ENCODE measurements at regions not wholly inside any gene's neighbourhood (a gene's known extent, or its start where the extent isn't known, plus 50 kb on each side); places are given as distances from the start of the nearest gene placed in this dataset.
A peak's percentile ranks its signal among the peaks of the same experiment; 100 is the strongest.

- dilution Hi-C loops (cut with MboI; ENCODE audit: extremely low pct_ligation_motif_present, low sequenced_read_pairs), result no loop called here
- H2AFZ ChIP-seq (ENCODE audit: control insufficient read depth, low read length), result no peak overlapping the region
- no peaks in the 10 kb centered on the region for H3K79me2 ChIP-seq (ENCODE audit: control insufficient read depth, insufficient read depth, low read length)
- no peaks in the 10 kb centered on the region for H3K36me3 ChIP-seq (ENCODE audit: control insufficient read depth in 2 of 2, extremely low read depth in 1 of 2, insufficient read depth in 2 of 2, low read length in 2 of 2)
- FAIRE-seq (no peak), DNase-seq (ENCODE audit: low read depth, low spot score) (no peak)
- no peaks in the 10 kb centered on the region for H3K9me3 ChIP-seq (ENCODE audit: control insufficient read depth, low read depth, low read length)
- H3K4me3 ChIP-seq (ENCODE audit: control insufficient read depth in 2 of 3, extremely low read depth in 1 of 3, insufficient read depth in 2 of 3, low read depth in 1 of 3, low read length in 3 of 3), result no peak overlapping the region
- no peaks in the 10 kb centered on the region for H4K20me1 ChIP-seq (ENCODE audit: control insufficient read depth, extremely low read depth, insufficient read depth, low read length)
- no peaks in the 10 kb centered on the region for H3K9me1 ChIP-seq (ENCODE audit: control insufficient read depth, extremely low read depth, insufficient read depth, low read length)
- H3K4me2 ChIP-seq (ENCODE audit: control insufficient read depth, extremely low read depth, insufficient read depth, low read depth, low read length), result no peak overlapping the region
- no peak overlapping the region for H3K9ac ChIP-seq (ENCODE audit: control insufficient read depth, extremely low read depth, insufficient read depth, low read length)
- no peaks in the 10 kb centered on the region for H3K4me1 ChIP-seq (ENCODE audit: control insufficient read depth, extremely low read depth, insufficient read depth, low read length)
- H3K27me3 ChIP-seq (ENCODE audit: control insufficient read depth, extremely low read depth, insufficient read depth, low read length), result no peaks in the 10 kb centered on the region
- no peak overlapping the region for H3K27ac ChIP-seq (ENCODE audit: control insufficient read depth, insufficient read depth, low read length)
- TF ChIP-seq, protein P1, sequence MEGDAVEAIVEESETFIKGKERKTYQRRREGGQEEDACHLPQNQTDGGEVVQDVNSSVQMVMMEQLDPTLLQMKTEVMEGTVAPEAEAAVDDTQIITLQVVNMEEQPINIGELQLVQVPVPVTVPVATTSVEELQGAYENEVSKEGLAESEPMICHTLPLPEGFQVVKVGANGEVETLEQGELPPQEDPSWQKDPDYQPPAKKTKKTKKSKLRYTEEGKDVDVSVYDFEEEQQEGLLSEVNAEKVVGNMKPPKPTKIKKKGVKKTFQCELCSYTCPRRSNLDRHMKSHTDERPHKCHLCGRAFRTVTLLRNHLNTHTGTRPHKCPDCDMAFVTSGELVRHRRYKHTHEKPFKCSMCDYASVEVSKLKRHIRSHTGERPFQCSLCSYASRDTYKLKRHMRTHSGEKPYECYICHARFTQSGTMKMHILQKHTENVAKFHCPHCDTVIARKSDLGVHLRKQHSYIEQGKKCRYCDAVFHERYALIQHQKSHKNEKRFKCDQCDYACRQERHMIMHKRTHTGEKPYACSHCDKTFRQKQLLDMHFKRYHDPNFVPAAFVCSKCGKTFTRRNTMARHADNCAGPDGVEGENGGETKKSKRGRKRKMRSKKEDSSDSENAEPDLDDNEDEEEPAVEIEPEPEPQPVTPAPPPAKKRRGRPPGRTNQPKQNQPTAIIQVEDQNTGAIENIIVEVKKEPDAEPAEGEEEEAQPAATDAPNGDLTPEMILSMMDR (optimal IDR thresholded peaks at IDR 0.05 in 1 of 3, IDR thresholded peaks at IDR 0.05 in 1 of 3, conservative IDR thresholded peaks at IDR 0.05 in 1 of 3; ENCODE audit: extremely low read depth in 1 of 3, insufficient read depth in 2 of 3, low read length in 3 of 3), result no peak
- no peak for TF ChIP-seq EZH2 (IDR thresholded peaks at IDR 0.05; ENCODE audit: low read length)
Observed at GRCh38 chr18:30034818-30035217, 1007.7 kb downstream of the DSC3 start.

- Histone ChIP-seq H3K4me2 (ENCODE audit: control insufficient read depth, extremely low read depth, insufficient read depth, low read depth, low read length) (no peak overlapping the region), H2AFZ (ENCODE audit: control insufficient read depth, low read length) (no peak overlapping the region), H3K4me3 (ENCODE audit: control insufficient read depth in 2 of 3, extremely low read depth in 1 of 3, insufficient read depth in 2 of 3, low read depth in 1 of 3, low read length in 3 of 3) (no peak overlapping the region), H3K9me3 (ENCODE audit: control insufficient read depth, low read depth, low read length) (no peaks in the 10 kb centered on the region), H4K20me1 (ENCODE audit: control insufficient read depth, extremely low read depth, insufficient read depth, low read length) (no peaks in the 10 kb centered on the region), H3K9ac (ENCODE audit: control insufficient read depth, extremely low read depth, insufficient read depth, low read length) (no peak overlapping the region), H3K27ac (ENCODE audit: control insufficient read depth, insufficient read depth, low read length) (no peak overlapping the region), H3K79me2 (ENCODE audit: control insufficient read depth, insufficient read depth, low read length) (no peaks in the 10 kb centered on the region), H3K27me3 (ENCODE audit: control insufficient read depth, extremely low read depth, insufficient read depth, low read length) (no peaks in the 10 kb centered on the region), H3K36me3 (ENCODE audit: control insufficient read depth in 2 of 2, extremely low read depth in 1 of 2, insufficient read depth in 2 of 2, low read length in 2 of 2) (no peaks in the 10 kb centered on the region), H3K9me1 (ENCODE audit: control insufficient read depth, extremely low read depth, insufficient read depth, low read length) (no peaks in the 10 kb centered on the region), H3K4me1 (ENCODE audit: control insufficient read depth, extremely low read depth, insufficient read depth, low read length) (peaks cover 6% of the 10 kb centered on the region)
- dilution Hi-C loops (cut with MboI; ENCODE audit: extremely low pct_ligation_motif_present, low sequenced_read_pairs), result no loop called here
- DNase-seq (ENCODE audit: low read depth, low spot score), result no peak
- TF ChIP-seq, protein P1 (optimal IDR thresholded peaks at IDR 0.05 in 1 of 3, IDR thresholded peaks at IDR 0.05 in 1 of 3, conservative IDR thresholded peaks at IDR 0.05 in 1 of 3; ENCODE audit: extremely low read depth in 1 of 3, insufficient read depth in 2 of 3, low read length in 3 of 3), result no peak
- TF ChIP-seq EZH2 (IDR thresholded peaks at IDR 0.05; ENCODE audit: low read length), result no peak
- FAIRE-seq, result peak; percentile 65
Observed at GRCh38 chr18:30016179-30016578, 1026.4 kb downstream of the DSC3 start.

Measured in keratinocyte (primary cell).